ENCODE measurements at regions not wholly inside any gene's neighbourhood (a gene's known extent, or its start where the extent isn't known, plus 50 kb on each side); places are given as distances from the start of the nearest gene placed in this dataset.

GRCh38 chr4:124307143-124307542 is 405.4 kb downstream of the ANKRD50 start:
- H3K27ac ChIP-seq (ENCODE audit: low read length), result no peak overlapping the region
- H3K36me3 ChIP-seq (ENCODE audit: control insufficient read depth, insufficient read depth, low read length), result no peaks in the 10 kb centered on the region
- H3K4me1 ChIP-seq (ENCODE audit: control insufficient read depth, insufficient read depth, low read length), result no peaks in the 10 kb centered on the region
- H3K9me3 ChIP-seq (ENCODE audit: control insufficient read depth, low read depth, low read length), result no peaks in the 10 kb centered on the region
- H3K27me3 ChIP-seq (ENCODE audit: control insufficient read depth, insufficient read depth, low read length), result no peaks in the 10 kb centered on the region
- WGBS (ENCODE audit: insufficient coverage, low lambda C conversion rate), result no CpG with 5 or more reads among the region's 3 CpGs
- no peak overlapping the region for H3K4me3 ChIP-seq (ENCODE audit: low read length)
- DNase-seq, result no peak

- H3K27ac ChIP-seq (ENCODE audit: low read length), result no peak overlapping the region
- H3K27me3 ChIP-seq (ENCODE audit: control insufficient read depth, insufficient read depth, low read length), result no peaks in the 10 kb centered on the region
- no peaks in the 10 kb centered on the region for H3K36me3 ChIP-seq (ENCODE audit: control insufficient read depth, insufficient read depth, low read length)
- H3K4me3 ChIP-seq (ENCODE audit: low read length), result no peak overlapping the region
- WGBS (ENCODE audit: insufficient coverage, low lambda C conversion rate), result 71% methylated on average over 1 of the region's 1 CpG
- no peaks in the 10 kb centered on the region for H3K4me1 ChIP-seq (ENCODE audit: control insufficient read depth, insufficient read depth, low read length)
- H3K9me3 ChIP-seq (ENCODE audit: control insufficient read depth, low read depth, low read length), result no peaks in the 10 kb centered on the region
- DNase-seq, result no peak
Observed at GRCh38 chr4:124318292-124318691, 394.2 kb downstream of the ANKRD50 start.

DNA sequence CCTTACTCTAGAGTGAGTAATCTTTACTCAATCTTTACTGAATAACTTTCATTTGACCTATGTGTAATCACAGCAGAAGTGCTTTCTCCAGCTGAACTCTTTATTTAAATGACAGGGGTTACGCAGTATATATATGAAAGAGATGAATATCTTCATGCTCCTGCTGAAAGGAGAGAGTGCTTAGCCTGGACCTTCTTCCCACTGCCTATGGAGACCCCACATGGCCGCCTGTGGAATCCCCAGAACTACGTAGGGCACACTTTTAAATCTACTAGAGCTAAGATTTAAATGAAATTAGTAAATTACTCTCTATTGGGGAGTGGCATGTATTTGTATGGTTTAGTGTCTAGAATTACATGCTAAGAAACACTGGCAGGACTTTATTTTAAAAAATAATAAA is 391.2 kb downstream of the ANKRD50 start:
- WGBS (ENCODE audit: insufficient coverage, low lambda C conversion rate), result no CpG with 5 or more reads among the region's 3 CpGs
- H3K36me3 ChIP-seq (ENCODE audit: control insufficient read depth, insufficient read depth, low read length), result no peaks in the 10 kb centered on the region
- H3K9me3 ChIP-seq (ENCODE audit: control insufficient read depth, low read depth, low read length), result no peaks in the 10 kb centered on the region
- H3K4me3 ChIP-seq (ENCODE audit: low read length), result no peak overlapping the region
- H3K4me1 ChIP-seq (ENCODE audit: control insufficient read depth, insufficient read depth, low read length), result no peaks in the 10 kb centered on the region
- DNase-seq, result no peak
- H3K27me3 ChIP-seq (ENCODE audit: control insufficient read depth, insufficient read depth, low read length), result no peaks in the 10 kb centered on the region
- H3K27ac ChIP-seq (ENCODE audit: low read length), result no peak overlapping the region

GRCh38 chr4:124322234-124323065 is 390.1 kb downstream of the ANKRD50 start:
- DNase-seq, result peak in 1 of 2 donors; percentile 18
- no peaks in the 10 kb centered on the region for H3K27me3 ChIP-seq (ENCODE audit: control insufficient read depth, insufficient read depth, low read length)
- no peak overlapping the region for H3K27ac ChIP-seq (ENCODE audit: low read length)
- no peaks in the 10 kb centered on the region for H3K4me1 ChIP-seq (ENCODE audit: control insufficient read depth, insufficient read depth, low read length)
- H3K9me3 ChIP-seq (ENCODE audit: control insufficient read depth, low read depth, low read length), result no peaks in the 10 kb centered on the region
- H3K4me3 ChIP-seq (ENCODE audit: low read length), result no peak overlapping the region
- H3K36me3 ChIP-seq (ENCODE audit: control insufficient read depth, insufficient read depth, low read length), result no peaks in the 10 kb centered on the region
- WGBS (ENCODE audit: insufficient coverage, low lambda C conversion rate), result 53% methylated on average over 7 of the region's 8 CpGs

- H3K36me3 ChIP-seq (ENCODE audit: control insufficient read depth, insufficient read depth, low read length), result no peaks in the 10 kb centered on the region
- H3K27ac ChIP-seq (ENCODE audit: low read length), result no peak overlapping the region
- DNase-seq, result no peak
- no peak overlapping the region for H3K4me3 ChIP-seq (ENCODE audit: low read length)
- H3K27me3 ChIP-seq (ENCODE audit: control insufficient read depth, insufficient read depth, low read length), result no peaks in the 10 kb centered on the region
- H3K9me3 ChIP-seq (ENCODE audit: control insufficient read depth, low read depth, low read length), result no peaks in the 10 kb centered on the region
- no peaks in the 10 kb centered on the region for H3K4me1 ChIP-seq (ENCODE audit: control insufficient read depth, insufficient read depth, low read length)
Observed at GRCh38 chr4:124325690-124326089, 386.8 kb downstream of the ANKRD50 start.

DNA sequence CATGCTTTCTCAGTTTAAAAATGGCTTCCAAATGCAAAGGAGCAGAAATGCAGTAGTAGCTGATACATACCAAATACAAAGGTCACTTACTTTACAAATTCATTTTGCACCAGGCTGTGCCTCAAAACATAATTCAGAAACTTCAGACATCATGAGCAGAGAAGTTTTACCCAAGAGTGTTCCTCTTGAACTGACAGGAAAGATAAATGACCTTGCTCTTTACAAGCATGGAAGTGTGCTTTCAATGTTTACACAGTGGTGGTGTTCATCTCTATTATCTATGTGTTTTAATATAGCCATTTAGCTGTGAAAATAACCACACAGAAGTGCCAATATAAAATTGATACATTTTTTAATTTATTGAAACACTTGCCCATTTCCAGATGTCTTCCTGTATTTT is 383.4 kb downstream of the ANKRD50 start:
- Histone ChIP-seq H3K9me3 (ENCODE audit: control insufficient read depth, low read depth, low read length) (no peaks in the 10 kb centered on the region), H3K27me3 (ENCODE audit: control insufficient read depth, insufficient read depth, low read length) (no peaks in the 10 kb centered on the region), H3K4me1 (ENCODE audit: control insufficient read depth, insufficient read depth, low read length) (no peaks in the 10 kb centered on the region), H3K27ac (ENCODE audit: low read length) (no peak overlapping the region), H3K4me3 (ENCODE audit: low read length) (no peak overlapping the region), H3K36me3 (ENCODE audit: control insufficient read depth, insufficient read depth, low read length) (no peaks in the 10 kb centered on the region)
- DNase-seq, result no peak

DNA sequence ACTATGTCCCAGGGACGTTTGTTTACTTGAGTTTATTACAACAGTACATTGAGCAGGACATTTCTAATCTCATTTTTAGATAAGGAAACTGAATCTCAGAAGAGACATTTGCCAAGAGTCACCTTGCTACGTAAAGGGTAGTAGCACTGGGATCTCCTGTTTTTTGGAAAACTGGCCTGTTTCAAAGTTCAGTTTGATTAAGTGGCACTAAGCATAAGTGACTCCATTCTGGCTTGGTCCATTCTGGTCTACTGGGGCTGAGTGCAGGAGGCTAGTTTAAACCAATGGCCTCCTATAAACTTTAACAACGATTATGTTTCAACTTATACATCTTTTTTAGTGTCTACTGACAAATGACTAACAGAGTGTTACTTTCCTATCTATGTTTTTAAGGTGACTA is 382.5 kb downstream of the ANKRD50 start:
- no peak for DNase-seq
- 100% methylated on average over 1 of the region's 3 CpGs for WGBS (ENCODE audit: insufficient coverage, low lambda C conversion rate)

DNA sequence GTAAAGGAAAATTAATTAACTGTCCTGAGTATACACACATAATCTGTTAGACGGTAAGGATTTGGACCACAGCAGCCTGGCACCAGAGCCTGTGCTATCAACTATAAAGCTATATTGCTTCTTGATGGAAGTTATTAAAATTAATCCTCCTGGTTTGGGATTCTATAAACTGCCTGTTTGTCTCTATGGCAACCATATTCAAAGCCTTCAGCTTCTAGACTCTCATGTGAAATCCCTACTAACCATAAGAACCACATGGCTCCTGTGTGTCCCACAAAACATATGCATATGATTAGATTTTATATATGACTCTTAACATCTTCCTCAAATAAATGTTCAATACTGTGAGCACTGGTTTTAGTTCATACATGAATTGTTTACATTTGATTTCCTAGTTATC is 380.8 kb downstream of the ANKRD50 start:
- WGBS (ENCODE audit: insufficient coverage, low lambda C conversion rate), result no CpG with 5 or more reads among the region's 1 CpG
- H3K4me3 ChIP-seq (ENCODE audit: low read length), result no peak overlapping the region
- H3K4me1 ChIP-seq (ENCODE audit: control insufficient read depth, insufficient read depth, low read length), result no peaks in the 10 kb centered on the region
- H3K36me3 ChIP-seq (ENCODE audit: control insufficient read depth, insufficient read depth, low read length), result no peaks in the 10 kb centered on the region
- no peak overlapping the region for H3K27ac ChIP-seq (ENCODE audit: low read length)
- H3K9me3 ChIP-seq (ENCODE audit: control insufficient read depth, low read depth, low read length), result no peaks in the 10 kb centered on the region
- H3K27me3 ChIP-seq (ENCODE audit: control insufficient read depth, insufficient read depth, low read length), result no peaks in the 10 kb centered on the region
- DNase-seq, result no peak

More for the DNA sequence above, 382.5 kb downstream of the ANKRD50 start:
- Histone ChIP-seq H3K27ac (ENCODE audit: low read length) (no peak overlapping the region), H3K36me3 (ENCODE audit: control insufficient read depth, insufficient read depth, low read length) (no peaks in the 10 kb centered on the region), H3K27me3 (ENCODE audit: control insufficient read depth, insufficient read depth, low read length) (no peaks in the 10 kb centered on the region), H3K4me1 (ENCODE audit: control insufficient read depth, insufficient read depth, low read length) (no peaks in the 10 kb centered on the region), H3K4me3 (ENCODE audit: low read length) (no peak overlapping the region), H3K9me3 (ENCODE audit: control insufficient read depth, low read depth, low read length) (no peaks in the 10 kb centered on the region)

- Histone ChIP-seq H3K27me3 (ENCODE audit: control insufficient read depth, insufficient read depth, low read length) (no peaks in the 10 kb centered on the region), H3K27ac (ENCODE audit: low read length) (no peak overlapping the region), H3K4me1 (ENCODE audit: control insufficient read depth, insufficient read depth, low read length) (no peaks in the 10 kb centered on the region), H3K9me3 (ENCODE audit: control insufficient read depth, low read depth, low read length) (no peaks in the 10 kb centered on the region), H3K4me3 (ENCODE audit: low read length) (no peak overlapping the region), H3K36me3 (ENCODE audit: control insufficient read depth, insufficient read depth, low read length) (no peaks in the 10 kb centered on the region)
- WGBS (ENCODE audit: insufficient coverage, low lambda C conversion rate), result 64% methylated on average over 4 of the region's 4 CpGs
- no peak for DNase-seq
Observed at GRCh38 chr4:124333466-124333865, 379.1 kb downstream of the ANKRD50 start.

DNA sequence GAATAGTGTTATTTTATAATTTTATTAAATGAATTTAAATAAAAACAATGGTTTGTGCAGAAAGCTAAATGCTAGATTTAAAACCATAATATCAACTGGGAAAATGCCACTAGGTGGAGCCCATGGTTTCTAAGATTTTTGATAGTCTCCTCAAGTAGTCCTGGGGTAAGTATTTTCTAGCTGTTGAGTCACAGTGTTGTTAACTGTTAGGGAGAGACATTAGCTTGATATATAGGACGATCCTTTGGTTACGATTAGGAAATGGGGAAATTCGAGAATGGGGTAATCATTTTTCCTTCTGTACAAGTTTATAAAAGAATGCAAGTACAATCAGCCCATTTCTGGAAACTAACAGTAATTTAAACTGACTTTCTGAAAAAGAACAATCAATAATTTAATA is 378.4 kb downstream of the ANKRD50 start:
- Histone ChIP-seq H3K27ac (ENCODE audit: low read length) (no peak overlapping the region), H3K36me3 (ENCODE audit: control insufficient read depth, insufficient read depth, low read length) (no peaks in the 10 kb centered on the region), H3K9me3 (ENCODE audit: control insufficient read depth, low read depth, low read length) (no peaks in the 10 kb centered on the region), H3K27me3 (ENCODE audit: control insufficient read depth, insufficient read depth, low read length) (no peaks in the 10 kb centered on the region), H3K4me1 (ENCODE audit: control insufficient read depth, insufficient read depth, low read length) (no peaks in the 10 kb centered on the region), H3K4me3 (ENCODE audit: low read length) (no peak overlapping the region)
- 8% methylated on average over 2 of the region's 3 CpGs for WGBS (ENCODE audit: insufficient coverage, low lambda C conversion rate)
- DNase-seq, result peak; percentile 16 to 30

DNA sequence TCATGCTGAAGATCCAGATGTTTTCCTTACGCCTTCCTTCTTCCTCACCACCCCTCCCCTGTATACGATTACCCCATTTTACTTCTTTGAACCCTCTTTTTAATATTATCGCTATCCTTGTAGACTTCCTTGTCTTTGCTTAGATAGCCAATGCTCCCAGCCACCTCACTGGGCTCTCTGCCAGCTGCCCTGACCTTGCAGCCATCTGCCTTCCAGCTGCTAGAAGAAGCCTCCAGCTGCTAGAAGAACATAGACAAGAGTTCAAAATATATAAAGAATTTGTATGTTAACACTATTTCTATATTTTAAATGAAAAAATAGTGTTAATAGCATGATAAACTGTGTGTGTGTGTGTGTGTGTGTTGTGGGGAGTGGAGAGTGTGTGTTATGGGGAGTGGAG is 374.7 kb downstream of the ANKRD50 start:
- 78% methylated on average over 3 of the region's 3 CpGs for WGBS (ENCODE audit: insufficient coverage, low lambda C conversion rate)

More for the DNA sequence above, 374.7 kb downstream of the ANKRD50 start:
- DNase-seq, result no peak
- Histone ChIP-seq H3K4me1 (ENCODE audit: control insufficient read depth, insufficient read depth, low read length) (no peaks in the 10 kb centered on the region), H3K4me3 (ENCODE audit: low read length) (no peak overlapping the region), H3K36me3 (ENCODE audit: control insufficient read depth, insufficient read depth, low read length) (no peaks in the 10 kb centered on the region), H3K9me3 (ENCODE audit: control insufficient read depth, low read depth, low read length) (no peaks in the 10 kb centered on the region), H3K27ac (ENCODE audit: low read length) (no peak overlapping the region), H3K27me3 (ENCODE audit: control insufficient read depth, insufficient read depth, low read length) (no peaks in the 10 kb centered on the region)

Data from large intestine (tissue), 3 donors.